B cell (primary cell): ENCODE measurements at regions not wholly inside any gene's neighbourhood (a gene's known extent, or its start where the extent isn't known, plus 50 kb on each side); places are given as distances from the start of the nearest gene placed in this dataset.

Experiments
- ATAC-seq: fragments of 200-7000 bp; cut with Tn5 transposase; one replicate; pipeline ENCODE4 v1.10.0; 2021; ENCODE audit warnings: low read depth, mild to moderate bottlenecking, moderate number of reproducible peaks, moderate library complexity
- CTCF ChIA-PET: fragments of 350-600 bp; sonication (Branson Sonifier 250); formaldehyde crosslinking; loops from one replicate; lab custom pipeline; 2021; ENCODE audit warnings: antibody characterized with exemption, inconsistent platforms; lab: Charles Lee
- POLR2A ChIA-PET: fragments of 350-600 bp; sonication (Branson Sonifier 250); formaldehyde crosslinking; loops from one replicate; lab custom pipeline; 2021; ENCODE audit warnings: antibody characterized with exemption; lab: Charles Lee
- DNase-seq: peaks from one replicate; pipeline ENCODE4 v3.0.0; 2013
- H2AFZ ChIP-seq: 2 replicates; pipeline ENCODE4 v1.6.1; 2012; ENCODE audit warnings: mild to moderate bottlenecking, low read depth, low read length; ENCODE audit not compliant: insufficient read depth, poor library complexity, severe bottlenecking
- H3K27ac ChIP-seq, 2 donors: 1 replicate in 1 of 2; 2 replicates in 1 of 2; pipeline ENCODE4 v1.5.1; 2012 to 2013; ENCODE audit warnings: low read length in 2 of 2, mild to moderate bottlenecking in 2 of 2, moderate library complexity in 1 of 2
- H3K27me3 ChIP-seq, 4 experiments: fragments of 200-600 bp in 1 of 4; sonication (generic) in 1 of 4; replicated peaks in 1 of 4; 1 replicate in 2 of 4; 2 replicates in 2 of 4; pipeline versions ENCODE4 v1.6.1 to v1.7.0; 2013 to 2016; ENCODE audit warnings: low read length in 3 of 4, mild to moderate bottlenecking in 2 of 4, mixed read lengths in 1 of 4, moderate library complexity in 1 of 4; ENCODE audit not compliant: insufficient read depth in 4 of 4, control insufficient read depth in 3 of 4; ENCODE audit errors: control extremely low read depth in 1 of 4
- H3K36me3 ChIP-seq, 2 experiments: replicated peaks in 1 of 2; 1 replicate in 1 of 2; 2 replicates in 1 of 2; pipeline versions ENCODE4 v1.6.1 to v1.7.1; 2013; ENCODE audit warnings: low read length in 1 of 2; ENCODE audit not compliant: insufficient read depth in 2 of 2, control insufficient read depth in 1 of 2; ENCODE audit errors: control extremely low read depth in 1 of 2, extremely low read depth in 1 of 2
- H3K4me1 ChIP-seq, 2 donors: fragments of 200-600 bp in 1 of 2; sonication (generic) in 1 of 2; 1 replicate in 1 of 2; 2 replicates in 1 of 2; pipeline versions ENCODE4 v1.5.1 to v1.6.1; 2013 to 2017; ENCODE audit warnings: low read length in 2 of 2; ENCODE audit not compliant: control insufficient read depth in 2 of 2, insufficient read depth in 2 of 2
- H3K4me2 ChIP-seq: replicated peaks from 2 replicates; pipeline ENCODE3; 2012; ENCODE audit warnings: mild to moderate bottlenecking, low read depth, low read length; ENCODE audit not compliant: poor library complexity, severe bottlenecking
- H3K4me3 ChIP-seq, 5 experiments: fragments of 200-600 bp in 1 of 5; sonication (generic) in 1 of 5; 1 replicate in 3 of 5; 2 replicates in 2 of 5; pipeline versions ENCODE4 v1.5.1 to v1.7.0; 2011 to 2016; ENCODE audit warnings: low read length in 4 of 5, mild to moderate bottlenecking in 4 of 5, low read depth in 2 of 5, control low read depth in 1 of 5, moderate library complexity in 1 of 5; ENCODE audit not compliant: insufficient read depth in 1 of 5; ENCODE audit errors: control extremely low read depth in 1 of 5, extremely low read depth in 1 of 5
- H3K79me2 ChIP-seq: fragments of 200-600 bp; sonication (generic); one replicate; pipeline ENCODE4 v1.6.0; 2016; ENCODE audit warnings: low read length; ENCODE audit not compliant: control insufficient read depth, insufficient read depth
- H3K9ac ChIP-seq: fragments of 200-600 bp; sonication (generic); 2 replicates; pipeline ENCODE4 v1.6.1; 2017; ENCODE audit warnings: mild to moderate bottlenecking, low read length, moderate library complexity
- H3K9me3 ChIP-seq, 3 donors: one replicate each; pipeline versions ENCODE4 v1.6.1 to v1.7.1; 2013; ENCODE audit warnings: low read length in 2 of 3; ENCODE audit not compliant: control insufficient read depth in 2 of 3, insufficient read depth in 1 of 3; ENCODE audit errors: control extremely low read depth in 1 of 3
- H4K20me1 ChIP-seq: 2 replicates; pipeline ENCODE4 v1.6.0; 2012; ENCODE audit warnings: mild to moderate bottlenecking, low read length; ENCODE audit not compliant: insufficient read depth, control insufficient read depth, poor library complexity, severe bottlenecking
- H3K27ac Mint-ChIP-seq: one replicate; pipeline ENCODE4 v1.8.0; 2021; ENCODE audit warnings: mixed read lengths
- H3K27me3 Mint-ChIP-seq: one replicate; pipeline ENCODE4 v1.8.0; 2021; ENCODE audit warnings: mixed read lengths
- H3K4me1 Mint-ChIP-seq: one replicate; pipeline ENCODE4 v1.8.0; 2021; ENCODE audit warnings: mixed read lengths
- H3K4me3 Mint-ChIP-seq: one replicate; pipeline ENCODE4 v1.8.0; 2021; ENCODE audit warnings: mixed read lengths
- H3K9me3 Mint-ChIP-seq: one replicate; pipeline ENCODE4 v1.8.0; 2022; ENCODE audit warnings: mixed read lengths; ENCODE audit not compliant: insufficient read depth
- EZH2 ChIP-seq: IDR thresholded peaks from 2 replicates; pipeline ENCODE4 v1.6.1; 2012; ENCODE audit warnings: borderline replicate concordance, low read depth, mild to moderate bottlenecking, moderate library complexity, low read length; ENCODE audit not compliant: insufficient read depth, poor library complexity, severe bottlenecking
- WGBS: methylation state at CpG from one replicate; pipeline ENCODE4 v1.1.5; 2013; ENCODE audit warnings: missing lambda C conversion rate; ENCODE audit not compliant: insufficient coverage; 5-methylcytosine and 5-hydroxymethylcytosine counted together
- intact Hi-C: fragments of 100-400 bp; cut with micrococcal nuclease; formaldehyde crosslinking; loops from one replicate; pipeline ENCODE4 v1.10.0; 2022
- TF ChIP-seq, protein P1 (sequence below): fragments of 200-600 bp; IDR thresholded peaks from one replicate; pipeline ENCODE4 v1.8.0; 2022; ENCODE audit warnings: antibody characterized with exemption, mild to moderate bottlenecking

DNA sequence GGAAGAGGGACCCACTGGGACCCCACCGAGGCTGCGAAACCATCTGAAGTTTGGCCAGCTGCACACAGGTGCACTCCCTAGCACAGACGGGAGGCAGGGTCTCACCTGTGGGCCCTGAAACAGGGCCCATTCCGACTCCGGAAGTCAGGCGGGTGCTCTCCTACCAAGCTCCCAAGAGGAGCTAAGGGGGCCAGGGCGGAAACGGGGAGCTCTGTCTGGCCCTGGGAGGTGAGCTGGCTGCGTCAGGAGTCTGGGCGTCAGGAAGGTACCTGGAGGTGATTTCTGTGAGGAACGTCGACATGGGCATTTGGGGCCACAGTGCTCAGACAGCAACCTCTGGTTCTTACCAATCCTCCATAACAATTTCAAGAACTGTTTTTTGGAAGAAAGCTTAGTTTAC, 411.7 kb downstream of the TCERG1L start:
- H3K27me3 Mint-ChIP-seq, result no peaks in the 10 kb centered on the region
- H3K4me3 Mint-ChIP-seq, result no peak overlapping the region
- H2AFZ ChIP-seq, result no peak overlapping the region
- intact Hi-C loops, result no loop called here
- DNase-seq (no peak), ATAC-seq (no peak)
- ChIA-PET POLR2A (no interaction called here), CTCF (no interaction called here)
- no peak overlapping the region for H3K4me3 ChIP-seq
- H3K9ac ChIP-seq, result no peak overlapping the region
- H3K27ac ChIP-seq, result no peak overlapping the region
- H3K4me1 ChIP-seq, result no peaks in the 10 kb centered on the region
- H3K4me1 Mint-ChIP-seq, result no peaks in the 10 kb centered on the region
- peaks cover 0 to 39% (median 0%) of the 10 kb centered on the region in 3 donors for H3K9me3 ChIP-seq
- H3K27ac Mint-ChIP-seq, result no peak overlapping the region
- H4K20me1 ChIP-seq, result no peaks in the 10 kb centered on the region
- no peaks in the 10 kb centered on the region for H3K36me3 ChIP-seq
- H3K9me3 Mint-ChIP-seq, result peaks cover 2% of the 10 kb centered on the region
- TF ChIP-seq, protein P1, sequence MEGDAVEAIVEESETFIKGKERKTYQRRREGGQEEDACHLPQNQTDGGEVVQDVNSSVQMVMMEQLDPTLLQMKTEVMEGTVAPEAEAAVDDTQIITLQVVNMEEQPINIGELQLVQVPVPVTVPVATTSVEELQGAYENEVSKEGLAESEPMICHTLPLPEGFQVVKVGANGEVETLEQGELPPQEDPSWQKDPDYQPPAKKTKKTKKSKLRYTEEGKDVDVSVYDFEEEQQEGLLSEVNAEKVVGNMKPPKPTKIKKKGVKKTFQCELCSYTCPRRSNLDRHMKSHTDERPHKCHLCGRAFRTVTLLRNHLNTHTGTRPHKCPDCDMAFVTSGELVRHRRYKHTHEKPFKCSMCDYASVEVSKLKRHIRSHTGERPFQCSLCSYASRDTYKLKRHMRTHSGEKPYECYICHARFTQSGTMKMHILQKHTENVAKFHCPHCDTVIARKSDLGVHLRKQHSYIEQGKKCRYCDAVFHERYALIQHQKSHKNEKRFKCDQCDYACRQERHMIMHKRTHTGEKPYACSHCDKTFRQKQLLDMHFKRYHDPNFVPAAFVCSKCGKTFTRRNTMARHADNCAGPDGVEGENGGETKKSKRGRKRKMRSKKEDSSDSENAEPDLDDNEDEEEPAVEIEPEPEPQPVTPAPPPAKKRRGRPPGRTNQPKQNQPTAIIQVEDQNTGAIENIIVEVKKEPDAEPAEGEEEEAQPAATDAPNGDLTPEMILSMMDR, result no peak
- no peak for TF ChIP-seq EZH2
- no peaks in the 10 kb centered on the region for H3K79me2 ChIP-seq
- 95% methylated on average over 10 of the region's 12 CpGs for WGBS
- H3K4me2 ChIP-seq, result no peak overlapping the region
- H3K27me3 ChIP-seq, result no peaks in the 10 kb centered on the region

DNA sequence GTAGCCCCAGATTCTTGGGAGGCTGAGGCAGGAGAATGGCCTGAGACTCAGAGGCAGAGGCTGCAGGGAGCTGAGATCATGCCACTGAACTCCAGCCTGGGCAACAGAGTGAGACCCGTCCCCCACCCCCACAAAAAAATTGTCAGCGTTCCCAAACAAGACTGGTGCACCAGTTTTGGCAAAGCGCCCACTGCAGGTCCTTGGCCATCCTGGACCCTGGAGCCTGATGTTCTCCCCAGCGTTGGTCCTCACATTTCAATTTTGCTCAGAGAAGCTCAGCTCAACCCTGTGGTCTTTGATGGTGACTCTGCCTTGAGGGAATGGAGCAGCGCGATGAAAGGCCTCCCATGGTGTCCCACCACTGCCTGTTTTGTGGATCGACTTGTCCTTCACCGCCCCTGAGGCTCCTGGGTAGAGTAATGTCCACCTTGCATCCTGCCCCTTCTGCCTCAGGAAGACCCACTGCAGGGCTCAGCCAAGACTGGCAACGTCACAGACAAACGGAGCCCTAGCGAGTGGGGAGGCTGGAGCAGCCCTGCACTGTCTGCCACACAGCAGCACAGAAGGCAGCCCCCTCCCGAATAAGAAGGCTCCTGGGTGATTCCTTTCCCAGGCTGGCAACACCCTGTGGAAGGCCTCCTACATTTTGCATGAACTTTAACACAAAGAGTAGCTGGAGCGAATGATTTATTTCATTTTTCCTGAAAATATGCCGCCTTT, 410.9 kb downstream of the TCERG1L start:
- intact Hi-C loops, result no loop called here
- ChIA-PET CTCF (no interaction called here), POLR2A (no interaction called here)
- H4K20me1 ChIP-seq, result no peaks in the 10 kb centered on the region
- H3K27ac ChIP-seq, result no peak overlapping the region
- peaks cover 2% of the 10 kb centered on the region for H3K9me3 Mint-ChIP-seq
- H3K79me2 ChIP-seq, result no peaks in the 10 kb centered on the region
- ATAC-seq (no peak), DNase-seq (no peak)
- 88% methylated on average over 12 of the region's 14 CpGs for WGBS
- no peaks in the 10 kb centered on the region for H3K4me1 Mint-ChIP-seq
- no peaks in the 10 kb centered on the region for H3K4me1 ChIP-seq
- no peaks in the 10 kb centered on the region for H3K27me3 Mint-ChIP-seq
- H3K27ac Mint-ChIP-seq, result no peak overlapping the region
- H3K27me3 ChIP-seq, result no peaks in the 10 kb centered on the region
- no peaks in the 10 kb centered on the region for H3K36me3 ChIP-seq
- H3K4me3 ChIP-seq, result no peak overlapping the region
- no peak overlapping the region for H2AFZ ChIP-seq
- H3K4me2 ChIP-seq, result no peak overlapping the region
- no peak overlapping the region for H3K9ac ChIP-seq
- peaks cover 0 to 41% (median 0%) of the 10 kb centered on the region in 3 donors for H3K9me3 ChIP-seq
- H3K4me3 Mint-ChIP-seq, result no peak overlapping the region
- TF ChIP-seq, protein P1, result no peak
- no peak for TF ChIP-seq EZH2
